ENCODE measurements at regions not wholly inside any gene's neighbourhood (a gene's known extent, or its start where the extent isn't known, plus 50 kb on each side); places are given as distances from the start of the nearest gene placed in this dataset.

GRCh38 chr6:146896960-146897701 lies 298.4 kb downstream of the ADGB start:
- no peak for TF ChIP-seq CTCF (conservative IDR thresholded peaks at IDR 0.05; ENCODE audit: low read depth, low read length)
- H3K4me3 ChIP-seq (ENCODE audit: low read depth, low read length) = no peak overlapping the region
- DNase-seq (ENCODE audit: low read depth) = no peak

- no peak for DNase-seq (ENCODE audit: low read depth)
- no peak overlapping the region for H3K4me3 ChIP-seq (ENCODE audit: low read depth, low read length)
- no peak for TF ChIP-seq CTCF (conservative IDR thresholded peaks at IDR 0.05; ENCODE audit: low read depth, low read length)
Measured at GRCh38 chr6:146898069-146898887, 299.5 kb downstream of the ADGB start.

- no peak overlapping the region for H3K4me3 ChIP-seq (ENCODE audit: low read depth, low read length)
- no peak for TF ChIP-seq CTCF (conservative IDR thresholded peaks at IDR 0.05; ENCODE audit: low read depth, low read length)
- DNase-seq (ENCODE audit: low read depth) = no peak
Measured at GRCh38 chr6:146898888-146899227, 300.1 kb downstream of the ADGB start.

GRCh38 chr6:146901940-146902816 lies 302.0 kb upstream of the STXBP5 start:
- no peak overlapping the region for H3K4me3 ChIP-seq (ENCODE audit: low read depth, low read length)
- TF ChIP-seq CTCF (conservative IDR thresholded peaks at IDR 0.05; ENCODE audit: low read depth, low read length) = peak; percentile 51
- peak; percentile 51 for DNase-seq (ENCODE audit: low read depth)

GRCh38 chr6:146902846-146903245 lies 301.4 kb upstream of the STXBP5 start:
- TF ChIP-seq CTCF (conservative IDR thresholded peaks at IDR 0.05; ENCODE audit: low read depth, low read length) = no peak
- no peak overlapping the region for H3K4me3 ChIP-seq (ENCODE audit: low read depth, low read length)
- no peak for DNase-seq (ENCODE audit: low read depth)

GRCh38 chr6:146903451-146903850 lies 300.8 kb upstream of the STXBP5 start:
- no peak for TF ChIP-seq CTCF (conservative IDR thresholded peaks at IDR 0.05; ENCODE audit: low read depth, low read length)
- no peak overlapping the region for H3K4me3 ChIP-seq (ENCODE audit: low read depth, low read length)
- no peak for DNase-seq (ENCODE audit: low read depth)

Measured in choroid plexus epithelial cell (primary cell).